ENCODE measurements at regions not wholly inside any gene's neighbourhood (a gene's known extent, or its start where the extent isn't known, plus 50 kb on each side); places are given as distances from the start of the nearest gene placed in this dataset.

- H3K4me2 ChIP-seq (ENCODE audit: insufficient read depth, low read length) = no peak overlapping the region
- ChIA-PET POLR2A (no interaction called here), CTCF (no interaction called here)
- intact Hi-C loops (cut with micrococcal nuclease) (no loop called here), dilution Hi-C loops (cut with MboI; ENCODE audit: extremely low pct_ligation_motif_present, low sequenced_read_pairs) (no loop called here)
- TF ChIP-seq EZH2 (IDR thresholded peaks at IDR 0.05; ENCODE audit: borderline replicate concordance, low read depth, low read length, severe bottlenecking) = no peak
- no peak for TF ChIP-seq CTCF (IDR thresholded peaks at IDR 0.05; ENCODE audit: extremely low read depth in 1 of 2, insufficient read depth in 1 of 2, low read depth in 1 of 2, low read length in 2 of 2)
- no peak for TF ChIP-seq MAX (IDR thresholded peaks at IDR 0.05; ENCODE audit: insufficient read depth, insufficient read length)
- TF ChIP-seq POLR2A (IDR thresholded peaks at IDR 0.05; ENCODE audit: low read depth, low read length) = no peak
- no peak for TF ChIP-seq MYC (IDR thresholded peaks at IDR 0.05; ENCODE audit: low read depth, low read length)
- TF ChIP-seq POLR2AphosphoS5 (IDR thresholded peaks at IDR 0.05; ENCODE audit: insufficient read depth, low read depth, low read length) = no peak
- TF ChIP-seq JUN (IDR thresholded peaks at IDR 0.05; ENCODE audit: borderline replicate concordance, insufficient read depth, insufficient read length, low read depth) = no peak
- no peak for TF ChIP-seq FOS (IDR thresholded peaks at IDR 0.05; ENCODE audit: borderline replicate concordance, insufficient read depth, low read length)
- no peak for TF ChIP-seq GATA2 (IDR thresholded peaks at IDR 0.05; ENCODE audit: insufficient read depth, insufficient read length, low read depth, low read length)
- no peak overlapping the region for H3K27ac ChIP-seq (ENCODE audit: insufficient read depth, low read depth, low read length)
- no peak overlapping the region for H2AFZ ChIP-seq (ENCODE audit: low read depth, low read length)
- no peak for DNase-seq (ENCODE audit: low read depth, low spot score)
- no peak overlapping the region for H3K9ac ChIP-seq (replicated peaks; ENCODE audit: extremely low read depth, insufficient read depth, low read length)
- H3K27me3 ChIP-seq (ENCODE audit: control insufficient read depth in 2 of 2, insufficient read depth in 2 of 2, low read length in 2 of 2) = no peaks in the 10 kb centered on the region
- H3K9me1 ChIP-seq (replicated peaks; ENCODE audit: control insufficient read depth, extremely low read depth, insufficient read depth, low read length) = no peaks in the 10 kb centered on the region
- H3K79me2 ChIP-seq (ENCODE audit: control insufficient read depth, insufficient read depth, low read length) = no peaks in the 10 kb centered on the region
- no peaks in the 10 kb centered on the region for H3K9me3 ChIP-seq (replicated peaks; ENCODE audit: control insufficient read depth, insufficient read depth, low read length)
- H4K20me1 ChIP-seq (replicated peaks; ENCODE audit: control insufficient read depth, extremely low read depth, insufficient read depth, low read length) = no peaks in the 10 kb centered on the region
- no peak overlapping the region for H3K4me3 ChIP-seq (replicated peaks in 1 of 3; ENCODE audit: insufficient read depth in 1 of 3, low read depth in 1 of 3, low read length in 3 of 3)
- BruUV-seq (replicated peaks) = no TSS peak
- FAIRE-seq = no peak
- H3K4me1 ChIP-seq (ENCODE audit: control insufficient read depth, extremely low read depth, insufficient read depth, low read length) = no peaks in the 10 kb centered on the region
- H3K36me3 ChIP-seq (ENCODE audit: control insufficient read depth in 2 of 2, extremely low read depth in 1 of 2, insufficient read depth in 2 of 2, low read length in 2 of 2) = no peaks in the 10 kb centered on the region
These were observed 296.6 kb upstream of the DIPK2B start for GRCh38 chrX:45497290-45497689.
